ENCODE measurements at regions not wholly inside any gene's neighbourhood (a gene's known extent, or its start where the extent isn't known, plus 50 kb on each side); places are given as distances from the start of the nearest gene placed in this dataset.
A peak's percentile ranks its signal among the peaks of the same experiment; 100 is the strongest.

DNA sequence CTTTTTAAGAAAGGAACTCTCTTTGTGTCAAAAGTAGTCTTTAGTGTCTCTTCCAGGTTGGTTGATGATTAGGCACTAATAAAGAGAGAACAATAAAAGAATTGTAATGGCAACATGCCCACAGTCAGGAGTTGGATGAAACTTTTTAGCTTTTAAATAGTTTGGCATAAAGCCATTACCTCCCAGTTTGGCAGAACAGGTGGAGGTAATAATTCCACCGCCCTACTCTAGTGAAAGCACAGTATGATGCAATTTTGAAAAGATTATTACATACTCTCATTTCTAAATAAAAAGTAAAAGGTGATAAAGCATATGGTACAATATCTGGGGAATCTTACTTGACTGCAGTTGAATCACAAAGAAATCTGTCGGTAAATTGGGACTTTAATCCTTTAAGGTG is 497.6 kb downstream of the SUCLA2 start:
- no peak for DNase-seq

DNA sequence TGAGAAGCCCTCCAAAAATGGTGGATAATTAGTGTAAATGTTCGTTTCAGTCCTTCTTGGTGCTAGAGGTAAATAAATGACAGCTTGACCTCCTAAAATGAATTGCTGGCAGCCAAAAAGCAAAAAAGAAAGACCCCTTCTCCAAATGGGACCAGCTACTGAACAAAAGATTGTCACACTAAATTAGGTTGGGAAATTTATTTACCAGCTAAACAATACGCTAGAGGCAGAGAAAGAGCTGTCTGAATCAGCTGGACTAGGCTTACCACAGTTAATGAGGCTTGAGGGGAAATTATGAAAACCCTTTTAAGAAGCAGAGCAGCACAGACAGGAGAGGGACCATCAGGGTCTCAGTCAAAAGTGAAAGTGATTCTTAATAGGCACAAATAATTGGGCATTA is 498.9 kb downstream of the SUCLA2 start:
- DNase-seq, result no peak

DNA sequence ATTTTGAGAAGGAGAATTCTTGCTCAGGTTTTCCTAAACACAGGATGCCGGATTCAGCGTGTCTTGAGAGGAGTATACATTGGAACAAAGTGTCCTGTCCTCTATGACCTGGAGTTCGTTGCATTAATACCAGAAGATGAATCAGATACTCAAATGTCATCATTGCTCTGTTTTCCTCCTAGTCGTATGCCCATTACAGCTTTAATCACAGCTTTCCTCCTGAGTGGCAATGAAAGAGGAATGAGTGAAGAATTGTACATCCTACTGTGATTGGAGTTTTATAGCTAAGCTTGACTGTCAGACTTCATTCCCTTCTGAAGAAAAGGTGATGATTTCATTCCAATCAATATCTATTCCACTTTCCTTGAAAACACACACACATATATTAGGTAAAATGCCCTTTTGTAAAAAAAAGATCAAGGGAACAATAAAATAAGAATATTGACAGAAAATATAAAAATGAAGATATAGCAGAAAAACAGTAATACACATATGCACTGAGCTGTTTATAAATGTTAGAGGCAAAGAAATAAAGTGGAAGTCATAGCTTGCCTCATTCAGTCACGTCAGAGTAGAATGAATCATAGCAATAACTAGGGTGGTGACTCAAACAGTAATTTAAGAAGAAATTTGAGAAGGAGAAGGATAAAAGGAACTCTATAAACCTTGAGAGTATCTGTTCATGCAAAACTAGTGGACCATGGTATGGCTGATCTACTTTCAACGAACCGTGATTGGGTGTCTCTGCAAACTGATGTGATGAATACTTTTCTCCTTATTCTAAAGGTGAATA is 501.5 kb downstream of the SUCLA2 start:
- DNase-seq, result no peak

DNA sequence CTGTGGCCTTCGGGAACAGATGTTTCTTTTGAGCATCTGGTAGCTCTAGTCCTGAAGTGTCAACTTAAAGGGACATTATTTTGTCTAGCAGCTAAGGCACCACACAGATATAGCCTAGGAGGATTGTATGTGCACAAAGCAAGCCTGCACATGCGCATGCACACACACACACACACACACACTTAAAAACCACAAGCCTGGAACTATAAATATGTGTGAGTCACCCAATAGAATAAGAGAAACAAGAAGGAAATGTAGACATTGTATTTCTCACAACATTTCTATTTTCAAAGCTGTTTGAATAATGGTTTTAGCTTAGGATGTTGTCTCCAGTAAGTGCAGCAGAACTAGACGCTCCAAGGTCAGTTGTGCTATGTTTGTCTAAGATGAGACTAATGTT is 516.5 kb downstream of the SUCLA2 start:
- no peak for DNase-seq

DNA sequence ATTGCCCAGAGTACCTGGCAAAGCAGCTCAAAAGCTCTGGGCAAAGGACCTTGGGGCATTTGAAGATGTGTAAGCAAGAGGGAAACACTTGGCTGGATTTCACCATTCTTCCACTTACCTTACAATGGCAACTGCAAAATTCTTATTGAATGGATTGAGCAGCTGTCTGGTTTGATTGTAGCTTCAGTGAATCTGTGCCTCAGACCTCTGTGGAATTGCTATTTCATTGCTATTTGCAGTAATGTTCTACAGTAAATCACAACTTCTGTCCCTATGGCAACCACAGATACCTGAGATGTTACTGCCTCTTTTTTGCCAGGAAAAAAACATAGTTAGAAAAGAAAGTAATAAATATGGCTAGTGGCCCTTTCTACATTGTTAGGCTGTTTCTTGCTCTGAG is 519.5 kb downstream of the SUCLA2 start:
- DNase-seq, result no peak

DNA sequence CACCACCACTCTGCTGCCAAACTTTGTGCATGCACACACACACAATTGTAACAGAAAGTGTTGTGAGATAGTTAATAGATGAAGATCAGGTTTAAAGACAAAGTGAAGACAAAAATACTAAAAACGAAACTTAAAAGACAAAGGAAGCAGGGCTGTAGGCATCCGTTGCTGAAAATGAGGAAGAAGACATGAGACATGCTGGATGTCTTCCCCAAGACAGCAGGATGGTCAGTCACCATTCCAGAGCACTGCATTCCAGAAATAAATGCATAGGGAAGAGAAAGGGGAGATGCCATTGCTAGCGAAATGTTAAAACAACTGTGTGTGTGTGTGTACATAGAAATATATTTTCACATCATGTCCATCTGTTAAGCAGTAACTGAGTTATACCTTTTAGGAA is 520.1 kb downstream of the SUCLA2 start:
- no peak for DNase-seq

DNA sequence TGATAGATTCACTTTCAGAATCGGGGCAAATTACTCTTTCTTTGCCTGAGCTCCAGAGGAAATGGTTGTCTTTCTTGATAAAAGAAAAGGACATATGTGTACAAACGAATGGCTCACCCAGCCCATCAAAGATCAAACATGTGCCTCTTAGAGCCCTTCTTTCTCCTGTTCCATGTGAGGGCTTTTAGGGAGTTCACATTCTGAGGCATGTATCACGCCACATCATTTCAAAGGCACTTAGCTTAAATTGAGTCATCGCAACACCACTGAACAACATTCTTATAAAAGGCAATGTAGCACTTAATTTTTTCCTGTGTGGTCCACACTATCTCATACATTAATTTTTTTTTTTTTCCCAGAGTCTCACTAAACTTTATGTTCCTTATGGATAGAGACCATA is 521.0 kb downstream of the SUCLA2 start:
- DNase-seq, result no peak

DNA sequence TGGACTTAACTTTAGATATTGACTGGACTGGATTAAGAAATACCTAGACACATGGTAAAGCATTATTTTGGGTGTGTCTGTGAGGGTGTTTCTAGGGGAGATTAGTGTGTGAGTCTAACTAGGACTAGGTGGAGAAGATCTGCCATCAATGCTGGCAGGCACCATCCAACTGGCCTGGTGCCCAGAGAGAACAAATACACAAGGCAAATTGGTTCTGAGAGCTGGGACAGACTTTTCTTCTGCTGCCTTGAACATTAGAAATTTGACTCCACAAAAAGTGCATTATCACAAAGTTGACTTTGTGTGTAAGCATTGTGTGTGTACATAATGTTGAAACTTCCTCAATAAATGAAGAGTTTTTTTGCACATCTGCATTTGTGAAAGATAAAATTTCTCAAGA is 522.1 kb downstream of the SUCLA2 start:
- DNase-seq, result no peak

DNA sequence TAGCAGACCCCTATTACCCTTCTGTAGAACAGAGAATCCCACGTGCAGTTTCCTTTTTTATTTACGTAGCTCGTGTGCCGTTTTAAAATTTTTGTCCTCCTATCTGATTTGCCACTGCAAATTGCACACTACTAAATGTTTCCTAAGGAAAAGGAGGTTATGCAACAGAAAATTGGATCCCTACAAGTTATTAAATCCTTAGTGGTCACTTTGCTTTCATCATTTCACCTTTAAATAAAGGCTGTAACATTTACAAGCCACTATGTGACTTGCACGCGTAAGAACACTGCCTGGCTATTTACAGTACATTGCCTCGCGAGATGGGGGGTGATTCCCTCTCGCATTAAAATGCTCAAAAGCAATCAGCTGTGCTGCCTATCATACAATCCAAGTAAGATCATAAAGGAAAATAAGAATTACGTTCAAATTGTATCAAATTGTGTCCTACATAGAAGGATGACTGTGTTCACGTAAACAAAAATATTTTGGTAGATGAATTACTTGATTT is 525.6 kb downstream of the SUCLA2 start:
- DNase-seq, result no peak

DNA sequence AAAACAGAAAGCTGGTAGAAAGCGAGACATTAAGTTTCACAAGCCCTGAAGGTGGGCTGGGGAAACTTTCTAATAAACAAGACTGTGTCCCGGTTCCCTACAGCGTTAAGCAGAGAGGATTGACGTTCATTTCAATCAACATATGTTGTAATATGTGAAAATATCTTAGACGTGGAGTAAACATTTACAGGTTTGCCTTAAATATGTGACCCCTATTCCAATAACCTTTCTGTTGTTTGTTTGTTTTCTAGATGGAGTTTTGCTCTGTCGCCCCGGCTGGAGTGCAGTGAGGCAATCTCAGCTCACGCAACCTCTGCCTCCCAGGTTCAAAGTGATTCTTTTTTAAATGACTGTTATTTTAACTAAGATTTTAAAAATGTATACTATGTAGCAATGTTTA is 526.2 kb downstream of the SUCLA2 start:
- no peak for DNase-seq

DNA sequence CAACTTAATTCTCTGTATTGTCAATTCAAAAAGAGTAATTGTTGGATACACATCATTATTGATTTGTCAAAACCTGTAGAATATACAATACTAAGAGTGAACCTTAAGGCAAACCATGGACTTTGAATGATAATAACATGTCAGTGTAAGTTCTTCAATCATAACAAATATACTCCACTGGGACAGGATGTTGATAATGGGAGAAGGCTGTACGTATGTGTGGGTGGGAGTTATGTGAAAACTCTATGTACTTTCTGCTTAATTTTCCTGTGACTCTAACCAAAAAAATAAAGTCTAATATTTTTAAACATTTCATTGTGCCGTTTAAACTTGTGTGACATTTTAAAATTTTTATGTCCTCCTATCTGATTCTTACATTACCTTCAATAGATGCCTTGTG is 526.7 kb downstream of the SUCLA2 start:
- DNase-seq, result no peak

DNA sequence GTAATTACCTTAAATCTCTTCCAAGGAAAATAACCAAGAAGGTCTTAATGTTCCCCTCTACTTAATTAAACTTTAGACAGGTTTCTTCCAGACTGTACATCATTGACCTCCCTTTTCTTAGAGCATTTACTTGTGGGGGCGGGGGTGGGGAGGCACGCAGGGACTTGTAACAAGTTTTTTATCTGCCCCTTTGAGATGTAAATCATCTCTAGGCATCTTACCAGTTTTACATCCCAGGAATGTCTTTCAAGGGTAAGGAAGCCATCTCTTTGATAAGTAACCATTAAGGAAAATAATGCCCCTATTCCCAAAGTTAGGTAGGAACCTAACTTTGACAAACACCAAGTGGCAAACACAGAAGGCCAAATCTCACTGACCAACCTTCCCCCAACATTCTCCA is 528.6 kb downstream of the SUCLA2 start:
- no peak for DNase-seq

DNA sequence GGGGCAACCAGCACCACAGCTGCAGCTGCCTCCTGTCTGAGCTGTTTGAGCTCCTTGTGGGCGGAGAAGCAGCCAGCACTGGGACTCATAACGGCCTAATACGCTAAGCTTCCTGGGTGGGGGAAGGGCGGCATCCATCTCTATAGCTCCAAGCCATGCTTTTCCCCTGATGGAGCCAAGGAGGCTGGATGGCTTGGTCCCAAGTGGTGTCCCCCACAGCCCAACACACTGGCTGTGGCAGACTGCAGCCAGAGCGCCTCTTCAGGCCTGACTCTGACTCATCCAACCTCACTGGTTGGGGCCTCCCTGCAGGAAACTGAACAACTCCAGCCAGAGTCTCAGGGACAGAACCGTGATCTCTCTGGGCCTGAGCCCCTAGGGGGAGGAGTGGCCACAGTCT is 537.3 kb downstream of the SUCLA2 start:
- DNase-seq, result no peak

DNA sequence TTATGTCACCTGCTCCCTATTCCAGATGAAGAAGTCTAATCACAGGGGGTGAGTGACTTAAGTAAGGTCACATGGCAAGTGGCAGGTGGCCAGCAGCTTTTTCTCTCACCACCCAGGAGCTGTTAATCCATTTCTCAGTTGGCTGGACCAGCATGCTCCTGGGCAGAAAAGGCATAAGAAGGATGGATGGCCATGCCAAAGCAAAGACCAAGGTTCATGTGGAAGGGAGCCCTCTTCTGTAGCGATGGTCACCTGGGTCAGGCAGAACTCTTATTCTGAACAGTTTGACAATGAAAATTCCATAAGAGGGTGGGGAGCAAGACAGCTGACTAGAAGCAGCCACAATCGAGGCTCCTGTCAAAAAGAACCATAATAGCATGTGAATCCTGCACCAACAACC is 538.1 kb downstream of the SUCLA2 start:
- DNase-seq, result no peak

DNA sequence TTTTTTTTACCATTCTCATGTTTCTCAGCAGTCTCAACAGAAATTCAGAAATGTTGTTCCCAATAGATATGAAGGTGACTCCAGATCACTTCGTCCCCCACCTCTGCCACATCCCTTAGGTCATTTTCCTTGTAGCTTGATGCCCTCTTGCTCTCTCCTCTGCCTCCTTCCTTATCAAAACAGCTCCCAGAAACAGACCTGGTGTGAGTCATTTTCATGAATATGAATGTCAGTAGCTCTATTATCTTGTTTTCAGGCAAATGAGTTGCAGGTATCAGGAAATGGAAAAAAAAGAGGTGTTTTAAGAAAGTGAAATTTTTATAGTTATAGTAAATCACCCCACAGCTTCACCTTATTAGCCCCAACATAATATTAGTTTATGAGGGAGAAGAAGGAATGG is 539.3 kb downstream of the SUCLA2 start:
- no peak for DNase-seq

DNA sequence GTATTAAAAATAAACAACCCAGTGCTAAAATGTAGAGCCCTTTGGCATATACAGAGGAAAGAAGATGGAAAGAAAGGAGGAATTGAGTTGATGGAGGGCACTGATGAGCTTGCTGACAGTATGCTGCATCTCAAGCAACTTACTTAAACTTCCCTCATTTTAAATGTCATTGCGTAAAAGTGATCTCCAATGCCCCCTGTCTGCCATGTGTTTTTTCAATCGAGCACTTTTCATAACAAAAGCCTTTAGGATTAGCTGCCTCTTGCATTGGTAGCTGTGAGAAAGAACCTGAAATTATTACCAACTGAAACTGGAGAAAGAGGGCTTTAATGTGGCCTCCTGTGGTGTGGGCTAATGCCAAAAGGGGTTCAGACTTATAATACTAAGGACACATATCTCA is 541.6 kb downstream of the SUCLA2 start:
- no peak for DNase-seq

DNA sequence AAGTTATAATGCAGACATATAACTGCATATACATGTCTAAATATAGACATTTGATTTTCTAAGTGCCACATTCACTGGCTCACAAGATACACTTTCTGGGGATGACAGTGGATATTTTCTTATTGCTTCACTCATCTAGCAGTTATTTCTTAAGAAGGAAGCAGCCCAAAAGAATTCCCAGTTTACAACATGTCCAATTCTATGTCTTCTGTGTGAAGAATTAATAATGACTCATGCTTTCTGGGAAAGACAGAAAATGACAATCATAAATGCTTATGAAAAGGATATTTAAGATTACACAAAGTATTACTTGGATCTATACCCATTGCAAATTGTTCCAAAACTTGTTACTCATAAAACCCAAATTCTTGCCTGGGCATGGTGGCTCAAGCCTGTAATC is 543.4 kb downstream of the SUCLA2 start:
- DNase-seq, result no peak

DNA sequence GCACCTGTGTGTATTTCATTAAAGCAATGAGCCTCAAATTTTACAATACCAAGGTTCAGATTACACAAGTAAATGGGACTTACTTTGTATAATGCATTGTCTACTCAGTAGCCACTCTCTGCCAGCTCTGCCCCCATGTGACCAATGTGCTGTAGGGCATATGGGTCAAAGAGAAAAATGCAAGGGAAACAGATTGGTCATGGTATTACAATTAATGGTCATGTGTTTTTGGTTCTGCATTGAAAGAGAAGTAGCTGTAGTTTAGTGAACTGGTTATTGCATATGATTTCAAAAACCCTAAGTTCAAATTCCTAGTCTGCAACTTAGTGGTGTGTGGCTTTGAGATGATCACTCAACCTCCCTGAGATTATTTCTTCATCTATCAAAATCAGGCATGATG is 545.4 kb downstream of the SUCLA2 start:
- no peak for DNase-seq

DNA sequence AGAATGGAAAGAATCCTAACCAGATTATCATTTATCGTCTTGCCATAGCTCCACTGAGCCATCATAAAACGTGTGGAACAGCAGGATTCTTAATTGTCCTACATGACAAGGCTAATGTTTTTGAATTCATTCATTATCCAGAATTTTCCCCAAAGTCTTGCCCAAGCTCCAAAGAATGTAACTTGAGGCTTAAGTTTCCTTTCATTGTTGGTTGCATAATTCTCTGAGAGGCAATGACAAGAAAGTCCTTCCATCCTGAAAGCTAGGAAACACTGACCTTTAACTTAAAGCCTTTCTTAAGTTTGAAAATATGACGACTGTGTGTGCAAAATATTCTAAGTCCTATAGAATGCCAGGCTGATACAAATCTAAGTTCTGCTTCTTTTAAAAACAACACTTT is 546.1 kb downstream of the SUCLA2 start:
- DNase-seq, result no peak

DNA sequence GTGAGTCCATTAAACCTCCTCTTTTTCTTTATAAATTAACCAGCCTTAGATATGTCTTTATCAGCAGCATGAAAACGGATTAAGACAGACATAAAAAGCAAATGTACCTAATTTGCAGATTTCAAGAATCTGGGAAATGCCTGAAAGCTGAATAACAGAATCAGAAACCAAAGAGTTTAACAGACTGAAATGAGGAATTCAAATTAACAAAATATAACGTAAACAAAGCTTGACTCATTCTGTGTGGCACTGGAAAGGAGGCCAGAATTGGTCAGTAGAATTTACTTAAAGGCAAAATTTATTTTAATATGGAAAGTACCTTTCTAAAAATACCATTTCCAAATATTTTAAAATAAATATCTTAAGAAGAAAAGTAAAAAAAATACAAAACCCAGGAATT is 540.6 kb upstream of the HTR2A start:
- no peak for DNase-seq

DNA sequence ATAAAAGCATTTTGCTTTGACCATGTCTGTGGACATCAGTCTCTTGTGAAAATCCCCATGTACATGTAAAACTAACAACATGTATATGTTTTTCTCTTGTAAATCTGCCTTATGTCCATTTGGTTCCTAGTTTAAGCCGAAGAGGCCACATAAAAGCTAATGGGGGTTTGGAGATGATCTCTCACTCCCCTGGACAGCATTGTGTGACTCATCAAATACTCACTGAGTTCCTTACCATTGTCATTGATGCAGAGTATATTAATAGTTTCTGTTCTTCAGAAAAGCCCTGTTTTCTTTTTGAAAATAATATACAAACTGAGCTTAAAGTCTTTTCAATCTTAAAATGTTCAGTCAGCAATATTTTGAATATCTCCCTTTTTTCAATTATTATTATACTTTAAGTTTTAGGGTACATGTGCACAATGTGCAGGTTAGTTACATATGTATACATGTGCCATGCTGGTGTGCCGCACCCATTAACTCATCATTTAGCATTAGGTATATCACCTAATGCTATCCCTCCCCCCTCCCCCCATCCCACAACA is 536.7 kb upstream of the HTR2A start:
- no peak for DNase-seq

DNA sequence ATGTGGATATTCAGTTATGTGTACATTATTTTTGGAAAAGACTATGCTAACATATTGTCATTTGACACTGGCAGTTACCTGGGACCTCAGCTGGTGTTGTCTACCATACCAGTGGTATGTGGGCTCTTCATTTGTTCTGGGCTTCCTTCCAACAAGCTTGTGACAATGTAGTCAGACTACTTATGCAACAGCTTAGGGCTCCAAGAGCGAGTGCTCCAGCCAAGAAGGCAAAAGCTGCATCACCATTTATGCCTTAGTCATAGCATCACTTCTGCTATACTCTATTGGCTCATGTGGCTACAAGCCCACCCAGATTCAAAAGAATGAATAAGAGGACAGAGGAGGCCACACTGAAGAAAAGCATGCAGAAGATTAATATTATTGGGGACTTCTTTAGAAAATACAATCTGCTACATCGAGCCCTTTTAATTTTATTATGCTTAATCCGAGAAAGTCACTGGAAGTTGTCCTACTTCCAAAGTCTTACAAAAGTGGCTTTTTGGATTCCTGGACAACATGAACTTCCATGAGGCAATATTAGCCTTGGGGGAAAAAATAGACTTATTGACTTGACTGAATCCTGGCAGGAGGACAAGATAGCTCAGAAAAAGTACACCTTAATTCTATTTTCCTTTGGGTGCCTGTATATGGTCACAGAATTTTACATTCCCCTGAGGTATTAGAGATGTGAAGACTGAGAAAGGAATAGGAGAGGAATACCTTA is 529.4 kb upstream of the HTR2A start:
- peak; percentile 34 for DNase-seq

DNA sequence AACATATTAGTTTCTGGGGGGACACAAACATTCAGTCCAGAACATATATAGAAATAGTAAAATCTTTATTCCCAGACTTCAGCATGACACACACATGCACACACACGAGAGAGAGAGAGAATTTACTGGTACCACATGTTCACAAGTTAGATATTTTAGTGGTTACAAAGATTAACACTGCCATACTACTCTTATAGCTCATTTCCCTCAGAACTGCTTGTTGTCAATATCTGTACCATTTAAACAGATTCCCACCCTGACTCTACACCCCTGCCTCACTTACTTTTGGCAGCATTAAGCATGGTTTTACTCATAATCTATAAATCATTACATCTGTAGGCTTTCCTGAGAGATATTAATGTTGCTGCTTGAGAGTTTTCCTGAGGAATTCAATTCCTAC is 524.7 kb upstream of the HTR2A start:
- DNase-seq, result no peak

DNA sequence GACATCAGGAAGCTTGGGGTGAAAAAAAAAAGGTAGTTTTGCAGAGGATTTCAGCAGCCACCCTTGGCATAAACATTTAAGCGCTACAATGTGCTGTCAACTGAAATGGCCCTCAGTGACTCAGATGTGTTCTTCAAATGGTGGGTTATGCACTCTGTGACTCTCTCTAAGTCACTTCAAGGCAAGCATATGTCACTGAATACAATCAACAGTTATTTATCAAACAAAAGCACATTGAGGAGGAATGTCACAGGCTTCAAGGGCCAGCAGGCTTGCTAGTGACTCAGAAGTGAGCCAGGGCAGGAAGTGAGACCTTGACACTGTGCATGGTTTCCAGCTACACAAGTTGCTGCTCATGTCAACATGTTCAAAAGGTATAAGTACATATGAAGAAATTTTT is 523.7 kb upstream of the HTR2A start:
- no peak for DNase-seq

Data from SHP77 treated with DMSO at 0.1 percent for 48 hours (cell line).